Stimulated activated CD4-positive, alpha-beta T cell treated with anti-CD3 and anti-CD28 coated beads, Interleukin-12 subunit alpha, Interleukin-12 subunit beta, amount 100 ng/mL, for 24 hours (primary cell): ENCODE measurements at regions not wholly inside any gene's neighbourhood (a gene's known extent, or its start where the extent isn't known, plus 50 kb on each side); places are given as distances from the start of the nearest gene placed in this dataset.
"Not testable (repeated sequence)": the region's sequence is repeated elsewhere in the genome, so short reads cannot be mapped to it uniquely, and the experiment has no call there.

Experiments used
- DNase-seq, 2 experiments: peaks; one replicate each; pipeline ENCODE4 v3.0.0-alpha.2; 2020; ENCODE audit warnings: low read depth in 2 of 2

- no peak for DNase-seq
These were observed 53.5 kb downstream of the TEX51 start for GRCh38 chr2:126952216-126952615.

- DNase-seq: no peak
These were observed 54.8 kb downstream of the TEX51 start for GRCh38 chr2:126953483-126953882.

- no peak for DNase-seq
These were observed 56.1 kb downstream of the TEX51 start for GRCh38 chr2:126954831-126955230.

GRCh38 chr2:126956773-126957172 is 58.1 kb downstream of the TEX51 start:
- not testable (repeated sequence) for DNase-seq

GRCh38 chr2:126963390-126963789 is 64.7 kb downstream of the TEX51 start:
- no peak for DNase-seq

GRCh38 chr2:126966601-126967000 is 67.9 kb downstream of the TEX51 start:
- DNase-seq: no peak

- DNase-seq: no peak
These were observed 71.9 kb downstream of the TEX51 start for GRCh38 chr2:126970583-126970982.

GRCh38 chr2:126971162-126971480 is 72.4 kb downstream of the TEX51 start:
- DNase-seq: no peak

GRCh38 chr2:126971481-126972278 is 73.0 kb downstream of the TEX51 start:
- peak; percentile 44 to 59 for DNase-seq

GRCh38 chr2:126972279-126972626 is 73.6 kb downstream of the TEX51 start:
- no peak for DNase-seq

- DNase-seq: no peak
These were observed 75.1 kb downstream of the TEX51 start for GRCh38 chr2:126973745-126974144.

- DNase-seq: no peak
These were observed 77.3 kb downstream of the TEX51 start for GRCh38 chr2:126975671-126976655.

GRCh38 chr2:126976721-126977328 is 78.1 kb downstream of the TEX51 start:
- no peak for DNase-seq

- no peak for DNase-seq
These were observed 79.6 kb downstream of the TEX51 start for GRCh38 chr2:126978333-126978732.

GRCh38 chr2:126979039-126980003 is 80.6 kb downstream of the TEX51 start:
- DNase-seq: no peak

GRCh38 chr2:126981476-126981875 is 82.8 kb downstream of the TEX51 start:
- no peak for DNase-seq

- DNase-seq: no peak
These were observed 84.2 kb downstream of the TEX51 start for GRCh38 chr2:126982935-126983334.

GRCh38 chr2:126986631-126987187 is 88.0 kb downstream of the TEX51 start:
- DNase-seq: no peak

- DNase-seq: no peak
These were observed 89.8 kb downstream of the TEX51 start for GRCh38 chr2:126988482-126988881.

GRCh38 chr2:126989064-126989463 is 90.4 kb downstream of the TEX51 start:
- not testable (repeated sequence) for DNase-seq

GRCh38 chr2:126990200-126990599 is 91.5 kb downstream of the TEX51 start:
- no peak for DNase-seq
